ENCODE measurements at regions not wholly inside any gene's neighbourhood (a gene's known extent, or its start where the extent isn't known, plus 50 kb on each side); places are given as distances from the start of the nearest gene placed in this dataset.

DNA sequence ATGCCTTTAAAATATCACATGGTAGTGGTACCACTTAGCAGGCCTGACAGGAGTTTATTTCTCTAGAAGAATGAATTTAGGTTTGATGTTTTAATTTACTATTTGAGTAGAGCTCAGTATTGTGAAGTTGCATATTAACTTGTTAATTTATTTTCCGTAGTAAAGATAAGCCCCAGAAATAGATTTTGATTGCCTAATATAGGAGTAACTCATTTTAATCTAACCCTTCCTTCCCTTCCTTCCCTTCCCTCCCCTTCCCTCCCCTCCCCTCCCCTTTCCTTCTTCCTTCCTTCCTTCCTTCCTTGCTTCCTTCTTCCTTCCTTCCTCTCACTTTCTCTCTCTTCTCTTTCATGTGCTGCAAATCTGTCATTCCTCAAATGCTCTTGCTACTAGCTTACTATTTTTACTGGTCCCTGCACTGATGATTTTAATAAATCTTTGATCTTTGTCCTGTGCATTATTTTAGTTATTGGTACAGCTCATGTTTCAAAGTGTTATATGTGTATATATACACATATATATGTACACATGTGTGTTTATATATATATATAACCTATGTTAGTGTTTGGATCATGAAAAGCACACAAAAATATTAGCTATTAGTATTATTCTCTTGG lies 862.6 kb upstream of the CNTNAP5 start:
- no peaks in the 10 kb centered on the region for H3K27me3 ChIP-seq (ENCODE audit: insufficient read depth, low read length)
- H4K20me1 ChIP-seq (ENCODE audit: insufficient read depth, low read length), result no peaks in the 10 kb centered on the region
- FAIRE-seq (no peak), DNase-seq (ENCODE audit: low read depth) (no peak)
- no peaks in the 10 kb centered on the region for H3K79me2 ChIP-seq (ENCODE audit: insufficient read depth, low read length)
- H3K9ac ChIP-seq (ENCODE audit: low read length), result no peak overlapping the region
- H3K36me3 Mint-ChIP-seq (ENCODE audit: low read depth, unreplicated experiment), result no peaks in the 10 kb centered on the region
- no peaks in the 10 kb centered on the region for H3K9me3 ChIP-seq (ENCODE audit: insufficient read depth, low read depth, low read length)
- H2AFZ ChIP-seq (ENCODE audit: low read depth, low read length), result no peak overlapping the region
- no peak overlapping the region for H3K27ac Mint-ChIP-seq (ENCODE audit: unreplicated experiment)
- H3K4me2 ChIP-seq (ENCODE audit: low read length), result no peak overlapping the region
- H3K4me1 Mint-ChIP-seq (ENCODE audit: low read depth, unreplicated experiment), result peaks cover 9% of the 10 kb centered on the region
- H3K36me3 ChIP-seq (ENCODE audit: insufficient read depth, low read length), result no peaks in the 10 kb centered on the region
- no peak overlapping the region for H3K4me3 ChIP-seq (ENCODE audit: insufficient read depth, low read depth, low read length)
- no peak overlapping the region for H3K27ac ChIP-seq (ENCODE audit: low read depth, low read length)
- TF ChIP-seq, protein P1, sequence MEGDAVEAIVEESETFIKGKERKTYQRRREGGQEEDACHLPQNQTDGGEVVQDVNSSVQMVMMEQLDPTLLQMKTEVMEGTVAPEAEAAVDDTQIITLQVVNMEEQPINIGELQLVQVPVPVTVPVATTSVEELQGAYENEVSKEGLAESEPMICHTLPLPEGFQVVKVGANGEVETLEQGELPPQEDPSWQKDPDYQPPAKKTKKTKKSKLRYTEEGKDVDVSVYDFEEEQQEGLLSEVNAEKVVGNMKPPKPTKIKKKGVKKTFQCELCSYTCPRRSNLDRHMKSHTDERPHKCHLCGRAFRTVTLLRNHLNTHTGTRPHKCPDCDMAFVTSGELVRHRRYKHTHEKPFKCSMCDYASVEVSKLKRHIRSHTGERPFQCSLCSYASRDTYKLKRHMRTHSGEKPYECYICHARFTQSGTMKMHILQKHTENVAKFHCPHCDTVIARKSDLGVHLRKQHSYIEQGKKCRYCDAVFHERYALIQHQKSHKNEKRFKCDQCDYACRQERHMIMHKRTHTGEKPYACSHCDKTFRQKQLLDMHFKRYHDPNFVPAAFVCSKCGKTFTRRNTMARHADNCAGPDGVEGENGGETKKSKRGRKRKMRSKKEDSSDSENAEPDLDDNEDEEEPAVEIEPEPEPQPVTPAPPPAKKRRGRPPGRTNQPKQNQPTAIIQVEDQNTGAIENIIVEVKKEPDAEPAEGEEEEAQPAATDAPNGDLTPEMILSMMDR (IDR thresholded peaks at IDR 0.05; ENCODE audit: insufficient read depth, low read depth, low read length), result no peak
- TF ChIP-seq EZH2 (IDR thresholded peaks at IDR 0.05; ENCODE audit: insufficient read depth, low read length), result no peak
- H3K4me3 Mint-ChIP-seq (ENCODE audit: unreplicated experiment), result no peak overlapping the region
- H3K4me1 ChIP-seq (ENCODE audit: insufficient read depth, low read length), result no peaks in the 10 kb centered on the region
- H3K27me3 Mint-ChIP-seq (ENCODE audit: low read depth, unreplicated experiment), result no peaks in the 10 kb centered on the region
- no peaks in the 10 kb centered on the region for H3K9me3 Mint-ChIP-seq (ENCODE audit: unreplicated experiment)

DNA sequence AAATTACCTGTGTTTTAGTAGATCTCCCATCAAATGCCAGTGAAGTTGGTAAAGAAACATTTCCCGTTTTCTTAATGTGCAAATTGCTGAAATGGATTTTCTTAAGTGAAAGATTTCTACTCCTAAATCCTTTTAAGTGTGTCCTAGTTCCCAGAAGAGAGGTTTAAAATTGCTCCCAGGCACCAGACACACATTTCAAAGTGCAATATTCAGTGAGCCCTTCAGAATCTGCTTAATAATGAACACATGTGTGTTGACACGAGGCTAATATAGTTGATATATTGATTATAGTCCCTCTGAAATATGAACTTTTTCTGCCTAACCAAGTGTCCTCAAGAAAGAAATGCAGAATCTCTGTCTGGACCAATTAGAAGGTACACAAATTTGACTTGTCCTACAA lies 861.7 kb upstream of the CNTNAP5 start:
- H3K4me3 Mint-ChIP-seq (ENCODE audit: unreplicated experiment), result no peak overlapping the region
- no peak for FAIRE-seq
- no peaks in the 10 kb centered on the region for H3K4me1 ChIP-seq (ENCODE audit: insufficient read depth, low read length)
- no peak for TF ChIP-seq EZH2 (IDR thresholded peaks at IDR 0.05; ENCODE audit: insufficient read depth, low read length)
- TF ChIP-seq, protein P1 (IDR thresholded peaks at IDR 0.05; ENCODE audit: insufficient read depth, low read depth, low read length), result no peak
- no peak overlapping the region for H3K27ac ChIP-seq (ENCODE audit: low read depth, low read length)
- peaks cover 2% of the 10 kb centered on the region for H3K9me3 Mint-ChIP-seq (ENCODE audit: unreplicated experiment)
- H3K27ac Mint-ChIP-seq (ENCODE audit: unreplicated experiment), result no peak overlapping the region
- H4K20me1 ChIP-seq (ENCODE audit: insufficient read depth, low read length), result no peaks in the 10 kb centered on the region
- no peaks in the 10 kb centered on the region for H3K27me3 ChIP-seq (ENCODE audit: insufficient read depth, low read length)
- H3K9me3 ChIP-seq (ENCODE audit: insufficient read depth, low read depth, low read length), result no peaks in the 10 kb centered on the region
- no peak overlapping the region for H3K4me2 ChIP-seq (ENCODE audit: low read length)
- no peaks in the 10 kb centered on the region for H3K27me3 Mint-ChIP-seq (ENCODE audit: low read depth, unreplicated experiment)
- H3K4me1 Mint-ChIP-seq (ENCODE audit: low read depth, unreplicated experiment), result peaks cover 9% of the 10 kb centered on the region
- no peak overlapping the region for H3K4me3 ChIP-seq (ENCODE audit: insufficient read depth, low read depth, low read length)
- DNase-seq (ENCODE audit: low read depth), result no peak
- H3K79me2 ChIP-seq (ENCODE audit: insufficient read depth, low read length), result no peaks in the 10 kb centered on the region
- no peaks in the 10 kb centered on the region for H3K36me3 ChIP-seq (ENCODE audit: insufficient read depth, low read length)
- H3K36me3 Mint-ChIP-seq (ENCODE audit: low read depth, unreplicated experiment), result no peaks in the 10 kb centered on the region
- H3K9ac ChIP-seq (ENCODE audit: low read length), result no peak overlapping the region
- no peak overlapping the region for H2AFZ ChIP-seq (ENCODE audit: low read depth, low read length)

DNA sequence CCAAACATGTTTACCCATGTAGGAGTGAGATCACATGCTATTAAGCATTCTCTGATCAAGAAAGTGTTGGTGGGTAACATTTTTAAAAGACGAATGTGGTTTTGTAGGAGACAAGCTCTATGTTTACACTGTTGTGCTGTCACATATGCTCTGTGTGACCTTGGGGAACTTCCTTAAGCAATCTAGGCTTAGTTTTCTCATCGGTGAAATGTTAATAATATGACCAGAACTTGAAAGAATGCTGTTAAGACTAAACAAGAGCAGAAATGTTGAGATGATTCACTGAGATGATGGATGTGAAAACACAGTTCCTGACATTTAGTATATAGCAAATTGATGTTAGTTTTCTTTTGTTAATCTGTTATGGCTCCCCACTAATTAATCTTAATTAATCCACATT lies 860.9 kb upstream of the CNTNAP5 start:
- H3K27ac Mint-ChIP-seq (ENCODE audit: unreplicated experiment), result no peak overlapping the region
- Histone ChIP-seq H3K27me3 (ENCODE audit: insufficient read depth, low read length) (no peaks in the 10 kb centered on the region), H3K79me2 (ENCODE audit: insufficient read depth, low read length) (no peaks in the 10 kb centered on the region), H3K9me3 (ENCODE audit: insufficient read depth, low read depth, low read length) (no peaks in the 10 kb centered on the region), H2AFZ (ENCODE audit: low read depth, low read length) (no peak overlapping the region), H4K20me1 (ENCODE audit: insufficient read depth, low read length) (no peaks in the 10 kb centered on the region), H3K36me3 (ENCODE audit: insufficient read depth, low read length) (no peaks in the 10 kb centered on the region), H3K4me2 (ENCODE audit: low read length) (no peak overlapping the region), H3K4me3 (ENCODE audit: insufficient read depth, low read depth, low read length) (no peak overlapping the region), H3K27ac (ENCODE audit: low read depth, low read length) (no peak overlapping the region), H3K9ac (ENCODE audit: low read length) (no peak overlapping the region), H3K4me1 (ENCODE audit: insufficient read depth, low read length) (no peaks in the 10 kb centered on the region)
- H3K4me1 Mint-ChIP-seq (ENCODE audit: low read depth, unreplicated experiment), result peaks cover 9% of the 10 kb centered on the region
- H3K9me3 Mint-ChIP-seq (ENCODE audit: unreplicated experiment), result peaks cover 2% of the 10 kb centered on the region
- no peak for DNase-seq (ENCODE audit: low read depth)
- no peak overlapping the region for H3K4me3 Mint-ChIP-seq (ENCODE audit: unreplicated experiment)
- TF ChIP-seq, protein P1 (IDR thresholded peaks at IDR 0.05; ENCODE audit: insufficient read depth, low read depth, low read length), result no peak
- no peak for TF ChIP-seq EZH2 (IDR thresholded peaks at IDR 0.05; ENCODE audit: insufficient read depth, low read length)
- no peak for FAIRE-seq
- H3K36me3 Mint-ChIP-seq (ENCODE audit: low read depth, unreplicated experiment), result no peaks in the 10 kb centered on the region
- no peaks in the 10 kb centered on the region for H3K27me3 Mint-ChIP-seq (ENCODE audit: low read depth, unreplicated experiment)
